HFFc6 (cell line): ENCODE measurements at regions not wholly inside any gene's neighbourhood (a gene's known extent, or its start where the extent isn't known, plus 50 kb on each side); places are given as distances from the start of the nearest gene placed in this dataset.
A peak's percentile ranks its signal among the peaks of the same experiment; 100 is the strongest.
"Not testable (repeated sequence)": the region's sequence is repeated elsewhere in the genome, so short reads cannot be mapped to it uniquely, and the experiment has no call there.

ENCODE experiments used
- DNase-seq: peaks from one replicate; pipeline ENCODE4 v3.0.0-alpha.2; 2018
- H3K27ac Mint-ChIP-seq: 2 replicates; pipeline ENCODE4 v1.8.0; 2020; ENCODE audit warnings: mild to moderate bottlenecking, mixed read lengths
- H3K27me3 Mint-ChIP-seq: 2 replicates; pipeline ENCODE4 v1.8.0; 2021; ENCODE audit warnings: mild to moderate bottlenecking, moderate library complexity, mixed read lengths; ENCODE audit not compliant: insufficient read depth
- H3K36me3 Mint-ChIP-seq: 2 replicates; pipeline ENCODE4 v1.8.0; 2021; ENCODE audit warnings: low read depth, mixed read lengths
- H3K4me1 Mint-ChIP-seq: 2 replicates; pipeline ENCODE4 v1.8.0; 2020; ENCODE audit warnings: low read depth, mixed read lengths
- H3K4me3 Mint-ChIP-seq: 2 replicates; pipeline ENCODE4 v1.8.0; 2020; ENCODE audit warnings: mild to moderate bottlenecking, moderate library complexity, mixed read lengths
- H3K9me3 Mint-ChIP-seq: 2 replicates; pipeline ENCODE4 v1.8.0; 2020; ENCODE audit warnings: mild to moderate bottlenecking, mixed read lengths
- CTCF ChIP-seq: fragments of 200-600 bp; sonication (generic); IDR thresholded peaks from 2 replicates; pipeline ENCODE4 v1.5.0; 2021; ENCODE audit warnings: antibody characterized with exemption, mild to moderate bottlenecking

- Mint-ChIP-seq H3K27ac (no peak overlapping the region), H3K4me1 (no peaks in the 10 kb centered on the region), H3K4me3 (no peak overlapping the region), H3K36me3 (no peaks in the 10 kb centered on the region), H3K9me3 (peaks cover 22% of the 10 kb centered on the region), H3K27me3 (no peaks in the 10 kb centered on the region; the same call in 1 of the 2 replicates)
- no peak for DNase-seq
- TF ChIP-seq CTCF: peak; percentile 16; the same call in 1 of the 2 replicates
Measured at GRCh38 chr16:26569793-26570192, 496.9 kb upstream of the C16orf82 start.

- H3K4me1 Mint-ChIP-seq: no peaks in the 10 kb centered on the region
- TF ChIP-seq CTCF: no peak
- no peak overlapping the region for H3K27ac Mint-ChIP-seq
- H3K27me3 Mint-ChIP-seq: peaks cover 2% of the 10 kb centered on the region
- no peak for DNase-seq
- peaks cover 20% of the 10 kb centered on the region for H3K9me3 Mint-ChIP-seq
- no peak overlapping the region for H3K4me3 Mint-ChIP-seq
- peaks cover 5% of the 10 kb centered on the region; the same call in 1 of the 2 replicates for H3K36me3 Mint-ChIP-seq
Measured at GRCh38 chr16:26578748-26579147, 488.0 kb upstream of the C16orf82 start.

- no peaks in the 10 kb centered on the region for H3K4me1 Mint-ChIP-seq
- TF ChIP-seq CTCF: no peak
- no peak for DNase-seq
- H3K36me3 Mint-ChIP-seq: no peaks in the 10 kb centered on the region; the same call in 1 of the 2 replicates
- H3K27me3 Mint-ChIP-seq: no peaks in the 10 kb centered on the region; the same call in 1 of the 2 replicates
- no peak overlapping the region for H3K27ac Mint-ChIP-seq
- no peak overlapping the region for H3K4me3 Mint-ChIP-seq
- H3K9me3 Mint-ChIP-seq: peaks cover 16% of the 10 kb centered on the region
Measured at GRCh38 chr16:26583803-26584202, 482.9 kb upstream of the C16orf82 start.

GRCh38 chr16:26593700-26594099 lies 473.0 kb upstream of the C16orf82 start:
- no peaks in the 10 kb centered on the region; the same call in 1 of the 2 replicates for H3K27me3 Mint-ChIP-seq
- no peaks in the 10 kb centered on the region for H3K4me1 Mint-ChIP-seq
- H3K36me3 Mint-ChIP-seq: no peaks in the 10 kb centered on the region; the same call in 1 of the 2 replicates
- peaks cover 15% of the 10 kb centered on the region for H3K9me3 Mint-ChIP-seq
- no peak overlapping the region for H3K4me3 Mint-ChIP-seq
- no peak for TF ChIP-seq CTCF
- DNase-seq: no peak
- no peak overlapping the region for H3K27ac Mint-ChIP-seq

- Mint-ChIP-seq H3K27me3 (no peaks in the 10 kb centered on the region; the same call in 1 of the 2 replicates), H3K4me1 (no peaks in the 10 kb centered on the region), H3K4me3 (no peak overlapping the region), H3K9me3 (peaks cover 23% of the 10 kb centered on the region), H3K36me3 (no peaks in the 10 kb centered on the region; the same call in 1 of the 2 replicates), H3K27ac (no peak overlapping the region)
- DNase-seq: no peak
- TF ChIP-seq CTCF: no peak
Measured at GRCh38 chr16:26594666-26595065, 472.1 kb upstream of the C16orf82 start.

GRCh38 chr16:26595199-26595598 lies 471.5 kb upstream of the C16orf82 start:
- Mint-ChIP-seq H3K36me3 (no peaks in the 10 kb centered on the region; the same call in 1 of the 2 replicates), H3K4me1 (no peaks in the 10 kb centered on the region), H3K27me3 (no peaks in the 10 kb centered on the region; the same call in 1 of the 2 replicates), H3K4me3 (no peak overlapping the region), H3K9me3 (peaks cover 24% of the 10 kb centered on the region), H3K27ac (no peak overlapping the region)
- no peak for TF ChIP-seq CTCF
- no peak for DNase-seq

- DNase-seq, H3K27me3 Mint-ChIP-seq, H3K27ac Mint-ChIP-seq, H3K36me3 Mint-ChIP-seq, H3K4me1 Mint-ChIP-seq, H3K4me3 Mint-ChIP-seq: not testable (repeated sequence)
- H3K9me3 Mint-ChIP-seq: peaks cover 17% of the 10 kb centered on the region
Measured at GRCh38 chr16:26596033-26596432, 470.7 kb upstream of the C16orf82 start.
